Glutamatergic neuron (in vitro differentiated cells): ENCODE measurements at regions not wholly inside any gene's neighbourhood (a gene's known extent, or its start where the extent isn't known, plus 50 kb on each side); places are given as distances from the start of the nearest gene placed in this dataset. TPM values are rescaled to one million over a fixed set of nuclear protein-coding genes. Genes with fewer than 3 reads are reported as not detected.

Experiments used
- DNase-seq: peaks from one replicate; pipeline ENCODE4 v3.0.0; 2022
- H3K27ac Mint-ChIP-seq: one replicate; pipeline ENCODE4 v1.8.0; 2020; ENCODE audit warnings: mild to moderate bottlenecking, mixed read lengths, inconsistent platforms; ENCODE audit not compliant: unreplicated experiment
- H3K27me3 Mint-ChIP-seq: one replicate; pipeline ENCODE4 v1.8.0; 2020; ENCODE audit warnings: mild to moderate bottlenecking, moderate library complexity, mixed read lengths, inconsistent platforms; ENCODE audit not compliant: unreplicated experiment
- H3K36me3 Mint-ChIP-seq: one replicate; pipeline ENCODE4 v1.8.0; 2020; ENCODE audit warnings: mild to moderate bottlenecking, mixed read lengths, inconsistent platforms; ENCODE audit not compliant: unreplicated experiment
- H3K4me1 Mint-ChIP-seq: one replicate; pipeline ENCODE4 v1.8.0; 2020; ENCODE audit warnings: mild to moderate bottlenecking, low read depth, mixed read lengths, inconsistent platforms; ENCODE audit not compliant: unreplicated experiment
- H3K4me3 Mint-ChIP-seq: one replicate; pipeline ENCODE4 v1.8.0; 2020; ENCODE audit warnings: mild to moderate bottlenecking, mixed read lengths, inconsistent platforms; ENCODE audit not compliant: unreplicated experiment
- H3K9me3 Mint-ChIP-seq: one replicate; pipeline ENCODE4 v1.8.0; 2020; ENCODE audit warnings: mild to moderate bottlenecking, moderate library complexity, mixed read lengths, inconsistent platforms; ENCODE audit not compliant: unreplicated experiment
- CTCF ChIP-seq: fragments of 200-600 bp; sonication (generic); IDR thresholded peaks from one replicate; pipeline ENCODE4 v1.5.0; 2021; ENCODE audit not compliant: partially characterized antibody, unreplicated experiment
- microRNA-seq: library from miRNA; unstranded; fragments of <30 nt; microRNA quantifications from one replicate; pipeline ENCODE4, GENCODE V29; 2020; ENCODE audit not compliant: unreplicated experiment

GRCh38 chr15:36527235-36528162, 51.9 kb upstream of the CDIN1 start:
- no peak for DNase-seq
- H3K4me3 Mint-ChIP-seq = no peak overlapping the region
- H3K27ac Mint-ChIP-seq = no peak overlapping the region
- peaks cover 2% of the 10 kb centered on the region for H3K4me1 Mint-ChIP-seq
- H3K36me3 Mint-ChIP-seq = no peaks in the 10 kb centered on the region
- TF ChIP-seq CTCF = no peak
- no peaks in the 10 kb centered on the region for H3K27me3 Mint-ChIP-seq
- no peaks in the 10 kb centered on the region for H3K9me3 Mint-ChIP-seq

DNA sequence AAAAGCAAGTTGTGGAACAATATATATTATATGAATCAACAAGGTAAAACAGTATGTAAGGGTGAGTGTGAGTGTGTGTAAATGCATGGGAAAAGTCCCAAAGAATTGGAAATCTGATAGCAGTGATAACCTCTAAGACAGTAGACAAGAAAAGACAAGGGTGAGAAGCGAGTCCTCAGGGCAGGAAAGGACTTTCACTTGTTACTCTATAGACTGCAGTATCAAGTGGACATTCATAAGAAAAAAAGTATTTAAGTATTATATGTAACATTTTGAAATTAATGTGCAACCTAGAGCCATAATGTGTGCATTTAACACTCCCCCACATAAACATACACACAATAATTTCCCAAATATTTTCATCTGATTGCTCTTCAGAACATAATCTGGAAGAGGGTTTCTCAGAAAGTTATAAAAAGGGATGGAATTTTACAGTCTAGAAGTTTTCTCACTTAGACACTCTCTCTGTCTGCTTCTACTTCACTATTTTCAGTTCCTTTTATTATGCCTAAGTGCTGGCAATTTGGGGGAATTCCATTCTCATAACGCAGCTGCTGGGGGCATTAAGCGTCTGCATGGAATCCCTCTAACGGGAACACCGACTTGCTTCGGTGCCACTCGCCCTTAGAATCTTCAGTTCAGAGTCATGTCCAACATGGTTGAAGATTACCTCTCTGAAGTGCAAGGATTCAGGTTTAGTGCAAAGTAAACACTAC, 50.0 kb upstream of the CDIN1 start:
- Mint-ChIP-seq H3K36me3 (no peaks in the 10 kb centered on the region), H3K4me1 (peaks cover 2% of the 10 kb centered on the region), H3K27ac (no peak overlapping the region), H3K4me3 (no peak overlapping the region), H3K9me3 (no peaks in the 10 kb centered on the region), H3K27me3 (no peaks in the 10 kb centered on the region)
- TF ChIP-seq CTCF = no peak
- DNase-seq = no peak

Small RNAs in the stretch of these regions (microRNA-seq; reads per million reads assigned to microRNA genes)
- gene MIR4510 = not detected
